Esophagus squamous epithelium (tissue), 4 donors: ENCODE measurements at regions not wholly inside any gene's neighbourhood (a gene's known extent, or its start where the extent isn't known, plus 50 kb on each side); places are given as distances from the start of the nearest gene placed in this dataset.
"Not testable (repeated sequence)": the region's sequence is repeated elsewhere in the genome, so short reads cannot be mapped to it uniquely, and the experiment has no call there.

Experiments
- CTCF ChIP-seq, 6 experiments: fragments of 450-650 bp in 4 of 6; fragments of 200-600 bp in 2 of 6; sonication (generic) in 2 of 6; IDR thresholded peaks; one replicate each; pipeline ENCODE4 v1.5.1; 2016 to 2019; ENCODE audit warnings: antibody characterized with exemption in 6 of 6, mild to moderate bottlenecking in 4 of 6, moderate library complexity in 4 of 6
- POLR2A ChIP-seq, 4 donors: fragments of 450-650 bp; IDR thresholded peaks; one replicate each; pipeline ENCODE4 v1.6.1; 2017; ENCODE audit warnings: antibody characterized with exemption in 4 of 4, mild to moderate bottlenecking in 4 of 4, moderate library complexity in 3 of 4

- not testable (repeated sequence) for TF ChIP-seq POLR2A, CTCF (IDR thresholded peaks at IDR 0.05)
Measured at GRCh38 chr2:87460104-87460503, 287.8 kb upstream of the PLGLB2 start.
